ENCODE measurements at regions not wholly inside any gene's neighbourhood (a gene's known extent, or its start where the extent isn't known, plus 50 kb on each side); places are given as distances from the start of the nearest gene placed in this dataset.

DNA sequence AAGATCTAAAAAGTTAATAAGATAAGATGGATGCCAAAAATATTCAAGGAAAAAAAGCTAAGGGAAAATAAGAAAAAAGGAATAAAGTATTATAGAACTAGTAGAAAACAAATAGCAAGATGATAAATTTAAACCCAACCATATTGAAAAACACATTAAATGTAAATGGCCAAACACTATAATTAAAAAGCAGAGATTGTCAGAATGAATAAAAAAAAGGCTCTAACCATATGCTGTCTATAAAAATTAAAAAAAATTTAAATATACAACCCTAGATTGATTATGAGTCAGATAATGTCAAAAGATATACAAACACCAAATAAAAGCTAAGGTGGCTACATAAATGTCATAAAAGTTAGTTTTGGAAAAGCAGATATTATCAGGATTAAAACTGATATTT is 617.5 kb upstream of the SGCG start:
- Histone ChIP-seq H3K9me3 (peaks cover 0 to 15% (median 7%) of the 10 kb centered on the region in 4 donors), H3K27ac (no peak overlapping the region), H3K27me3 (no peaks in the 10 kb centered on the region), H3K4me3 (no peak overlapping the region), H3K36me3 (no peaks in the 10 kb centered on the region), H3K4me1 (no peaks in the 10 kb centered on the region)
- intact Hi-C loops (cut with DNase I; ENCODE audit: low total_unique reads): no loop called here
- TF ChIP-seq EP300 (IDR thresholded peaks at IDR 0.05) (no peak), POLR2AphosphoS5 (IDR thresholded peaks at IDR 0.05) (no peak), POLR2A (IDR thresholded peaks at IDR 0.05) (no peak)
- TF ChIP-seq, protein P1, sequence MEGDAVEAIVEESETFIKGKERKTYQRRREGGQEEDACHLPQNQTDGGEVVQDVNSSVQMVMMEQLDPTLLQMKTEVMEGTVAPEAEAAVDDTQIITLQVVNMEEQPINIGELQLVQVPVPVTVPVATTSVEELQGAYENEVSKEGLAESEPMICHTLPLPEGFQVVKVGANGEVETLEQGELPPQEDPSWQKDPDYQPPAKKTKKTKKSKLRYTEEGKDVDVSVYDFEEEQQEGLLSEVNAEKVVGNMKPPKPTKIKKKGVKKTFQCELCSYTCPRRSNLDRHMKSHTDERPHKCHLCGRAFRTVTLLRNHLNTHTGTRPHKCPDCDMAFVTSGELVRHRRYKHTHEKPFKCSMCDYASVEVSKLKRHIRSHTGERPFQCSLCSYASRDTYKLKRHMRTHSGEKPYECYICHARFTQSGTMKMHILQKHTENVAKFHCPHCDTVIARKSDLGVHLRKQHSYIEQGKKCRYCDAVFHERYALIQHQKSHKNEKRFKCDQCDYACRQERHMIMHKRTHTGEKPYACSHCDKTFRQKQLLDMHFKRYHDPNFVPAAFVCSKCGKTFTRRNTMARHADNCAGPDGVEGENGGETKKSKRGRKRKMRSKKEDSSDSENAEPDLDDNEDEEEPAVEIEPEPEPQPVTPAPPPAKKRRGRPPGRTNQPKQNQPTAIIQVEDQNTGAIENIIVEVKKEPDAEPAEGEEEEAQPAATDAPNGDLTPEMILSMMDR (IDR thresholded peaks at IDR 0.05): no peak
- no peak for DNase-seq

DNA sequence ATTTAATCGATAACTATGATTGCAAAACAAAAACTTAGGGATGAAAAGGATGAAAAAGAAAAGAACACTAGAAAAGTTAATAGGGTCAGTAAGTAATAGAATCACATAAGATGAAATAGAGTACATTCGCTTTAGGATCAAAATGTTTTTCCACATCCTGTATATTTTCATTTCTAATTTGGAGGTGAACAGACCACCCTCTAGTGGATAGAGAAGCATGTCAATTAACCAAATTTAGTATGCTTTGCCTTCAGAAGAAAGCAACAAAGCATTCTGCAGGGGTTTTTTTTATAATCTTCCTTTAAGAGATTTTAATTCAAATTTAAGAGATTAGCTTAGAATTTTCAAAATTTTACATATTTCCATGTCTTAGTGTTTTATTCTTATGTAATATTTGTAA is 611.0 kb upstream of the SGCG start:
- no peaks in the 10 kb centered on the region for H3K9me3 ChIP-seq
- H3K4me1 ChIP-seq: no peaks in the 10 kb centered on the region
- DNase-seq: no peak
- TF ChIP-seq EP300 (IDR thresholded peaks at IDR 0.05) (no peak), POLR2AphosphoS5 (IDR thresholded peaks at IDR 0.05) (no peak), POLR2A (IDR thresholded peaks at IDR 0.05) (no peak)
- TF ChIP-seq, protein P1 (IDR thresholded peaks at IDR 0.05): no peak
- H3K27ac ChIP-seq: no peak overlapping the region
- H3K27me3 ChIP-seq: no peaks in the 10 kb centered on the region
- H3K36me3 ChIP-seq: no peaks in the 10 kb centered on the region
- WGBS, 5 donors: 81 to 93% (median 86%) methylated on average over 2 of the region's 2 CpGs
- no peak overlapping the region for H3K4me3 ChIP-seq
- intact Hi-C loops (cut with DNase I; ENCODE audit: low total_unique reads): no loop called here

DNA sequence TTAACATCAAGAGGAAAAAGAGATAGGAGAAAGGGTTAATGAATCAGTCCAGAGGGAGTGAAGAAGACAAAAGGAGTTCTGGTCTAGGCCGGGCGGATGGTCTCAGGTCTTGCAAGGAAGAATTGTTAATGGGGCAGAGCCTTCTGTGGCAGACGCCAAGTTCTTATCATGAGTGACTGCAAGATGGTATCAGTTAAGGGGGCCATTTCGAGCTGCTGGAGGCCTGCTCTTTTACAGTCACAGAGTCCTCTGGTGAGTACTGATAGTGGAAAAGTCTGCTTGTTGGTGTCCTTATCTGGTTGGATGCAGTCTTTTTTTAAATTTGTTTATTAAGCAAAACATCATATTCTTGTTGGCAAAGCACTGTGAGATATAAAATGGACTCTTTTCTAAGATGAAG is 590.9 kb upstream of the SGCG start:
- 42 to 75% (median 69%) methylated on average over 4 of the region's 4 CpGs for WGBS, 5 donors
- Histone ChIP-seq H3K4me1 (no peaks in the 10 kb centered on the region), H3K36me3 (no peaks in the 10 kb centered on the region), H3K9me3 (peaks cover 0 to 17% (median 4%) of the 10 kb centered on the region in 4 donors), H3K4me3 (no peak overlapping the region), H3K27ac (no peak overlapping the region), H3K27me3 (peaks cover 0 to 5% (median 0%) of the 10 kb centered on the region in 3 donors)
- no peak for DNase-seq
- TF ChIP-seq POLR2AphosphoS5 (IDR thresholded peaks at IDR 0.05): no peak
- no peak for TF ChIP-seq EP300 (IDR thresholded peaks at IDR 0.05)
- no peak for TF ChIP-seq POLR2A (IDR thresholded peaks at IDR 0.05)
- TF ChIP-seq, protein P1 (IDR thresholded peaks at IDR 0.05): no peak
- intact Hi-C loops (cut with DNase I; ENCODE audit: low total_unique reads): no loop called here

DNA sequence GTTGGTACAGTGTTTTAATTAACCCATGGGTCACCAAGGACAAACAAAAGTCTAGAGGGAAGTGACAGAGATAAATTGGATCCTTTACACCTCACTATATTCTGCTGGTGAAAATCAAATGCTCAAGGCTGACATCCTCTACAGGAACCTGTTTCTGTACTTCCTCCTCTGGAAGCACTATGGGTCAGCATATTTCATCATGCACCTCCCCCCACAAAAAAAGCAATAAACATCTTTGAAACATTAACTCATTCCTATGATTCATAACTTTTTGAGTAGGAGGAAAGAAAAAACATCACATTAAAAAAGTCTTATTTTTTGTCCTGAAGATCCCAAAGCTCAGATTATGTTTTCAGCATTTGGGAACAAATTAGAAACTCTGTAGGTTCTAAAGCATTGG is 588.3 kb upstream of the SGCG start:
- Histone ChIP-seq H3K27me3 (peaks cover 0 to 5% (median 0%) of the 10 kb centered on the region in 3 donors), H3K4me1 (no peaks in the 10 kb centered on the region), H3K9me3 (no peaks in the 10 kb centered on the region), H3K4me3 (no peak overlapping the region), H3K36me3 (no peaks in the 10 kb centered on the region), H3K27ac (no peak overlapping the region)
- DNase-seq: no peak
- intact Hi-C loops (cut with DNase I; ENCODE audit: low total_unique reads): no loop called here
- no peak for TF ChIP-seq EP300 (IDR thresholded peaks at IDR 0.05)
- TF ChIP-seq, protein P1 (IDR thresholded peaks at IDR 0.05): no peak
- no peak for TF ChIP-seq POLR2A (IDR thresholded peaks at IDR 0.05)
- no peak for TF ChIP-seq POLR2AphosphoS5 (IDR thresholded peaks at IDR 0.05)
